ENCODE measurements at regions not wholly inside any gene's neighbourhood (a gene's known extent, or its start where the extent isn't known, plus 50 kb on each side); places are given as distances from the start of the nearest gene placed in this dataset.

DNA sequence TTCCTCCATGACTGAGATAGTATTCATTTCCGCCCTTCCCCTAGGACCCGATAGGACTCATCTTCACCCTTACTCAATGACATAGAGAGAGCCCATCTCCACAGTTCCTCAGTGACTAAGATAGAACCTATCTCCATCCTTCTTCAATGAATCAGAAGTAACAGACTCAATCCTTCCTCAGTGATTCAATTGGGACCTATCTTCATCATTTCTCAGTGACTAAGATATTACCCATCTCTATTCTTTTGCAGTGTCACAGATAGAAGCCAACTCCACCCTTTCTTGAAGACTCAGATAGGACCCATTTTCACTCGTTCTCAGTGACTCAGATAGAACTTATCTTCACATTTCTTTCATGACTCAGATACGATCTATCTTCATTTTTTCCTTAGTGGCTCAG is 164.6 kb downstream of the FBXO4 start:
- H3T11ph ChIP-seq (ENCODE audit: low read length) = no peak overlapping the region
- TF ChIP-seq CTCF (conservative IDR thresholded peaks at IDR 0.05) = no peak
- no peaks in the 10 kb centered on the region for H4K20me1 ChIP-seq (ENCODE audit: control insufficient read depth, insufficient read depth, insufficient read length)
- no CpG with 5 or more reads among the region's 4 CpGs for WGBS (ENCODE audit: extremely low coverage, insufficient read length, low lambda C conversion rate)
- H3K4me3 Mint-ChIP-seq = no peak overlapping the region
- H2BK5ac ChIP-seq (ENCODE audit: insufficient read length, low read length) = no peak overlapping the region
- H3K4me2 ChIP-seq (ENCODE audit: insufficient read depth, insufficient read length, low read length) = no peak overlapping the region
- H3K23me2 ChIP-seq (ENCODE audit: insufficient read length, low read depth, low read length, poor library complexity, severe bottlenecking) = no peaks in the 10 kb centered on the region
- no peak overlapping the region for H3K56ac ChIP-seq (ENCODE audit: insufficient read length, low read depth, low read length)
- H4K91ac ChIP-seq (ENCODE audit: insufficient read length, low read depth, low read length) = no peak overlapping the region
- H2BK12ac ChIP-seq (ENCODE audit: insufficient read length, low read depth, low read length) = no peak overlapping the region
- H3K36me3 Mint-ChIP-seq (ENCODE audit: insufficient read depth in 1 of 3, low read depth in 3 of 3) = no peaks in the 10 kb centered on the region; a peak in 2 of 7 replicates
- H3K4me1 ChIP-seq (ENCODE audit: insufficient read depth, low read length) = no peaks in the 10 kb centered on the region
- no peaks in the 10 kb centered on the region for H3K79me2 ChIP-seq (ENCODE audit: insufficient read depth, low read length)
- no peak overlapping the region for H2BK120ac ChIP-seq (ENCODE audit: low read depth, low read length, poor library complexity, severe bottlenecking)
- H3K9me3 ChIP-seq (ENCODE audit: control insufficient read depth, low read depth, low read length) = no peaks in the 10 kb centered on the region
- H3K4ac ChIP-seq (ENCODE audit: low read depth, low read length) = no peak overlapping the region
- H3K27ac Mint-ChIP-seq = no peak overlapping the region
- no peak overlapping the region for H3K27ac ChIP-seq (ENCODE audit: insufficient read length, low read depth, low read length)
- H4K8ac ChIP-seq (replicated peaks; ENCODE audit: insufficient read length, low read depth, low read length) = no peak overlapping the region
- H4K5ac ChIP-seq (ENCODE audit: insufficient read length, low read depth, low read length) = no peak overlapping the region
- no peak for DNase-seq
- H3K9ac ChIP-seq (ENCODE audit: extremely low read depth, insufficient read length, low read length) = no peak overlapping the region
- H3K9me3 Mint-ChIP-seq = peaks cover 11 to 12% of the 10 kb centered on the region in 2 experiments; a peak in 3 of 5 replicates
- H3K23ac ChIP-seq (ENCODE audit: insufficient read length, low read depth, low read length) = no peak overlapping the region
- no peak overlapping the region for H2BK20ac ChIP-seq (ENCODE audit: low read depth, low read length, poor library complexity, severe bottlenecking)
- no peak overlapping the region for H2AK5ac ChIP-seq (ENCODE audit: insufficient read length, low read length)
- no peaks in the 10 kb centered on the region for H3K4me1 Mint-ChIP-seq
- H3K79me1 ChIP-seq (ENCODE audit: insufficient read depth, low read depth, low read length, poor library complexity, severe bottlenecking) = no peaks in the 10 kb centered on the region
- no peak overlapping the region for H2BK15ac ChIP-seq (ENCODE audit: low read depth, low read length)
- no peak overlapping the region for H3K18ac ChIP-seq (ENCODE audit: insufficient read length, low read depth, low read length)
- no peak overlapping the region for H2AFZ ChIP-seq (ENCODE audit: low read length)
- H3K27me3 Mint-ChIP-seq (ENCODE audit: low read depth) = no peaks in the 10 kb centered on the region
- H3K27me3 ChIP-seq (ENCODE audit: insufficient read depth, low read length) = no peaks in the 10 kb centered on the region
- H3K14ac ChIP-seq (ENCODE audit: insufficient read depth, low read length) = no peak overlapping the region
